Activated CD8-positive, alpha-beta T cell treated with anti-CD3 and anti-CD28 coated beads for 36 hours (primary cell): ENCODE measurements at regions not wholly inside any gene's neighbourhood (a gene's known extent, or its start where the extent isn't known, plus 50 kb on each side); places are given as distances from the start of the nearest gene placed in this dataset.

ENCODE experiments used
- ATAC-seq: fragments of 200-7000 bp; cut with Tn5 transposase; one replicate; pipeline ENCODE4 v1.10.0; 2021; ENCODE audit warnings: mild to moderate bottlenecking, moderate library complexity
- CTCF ChIA-PET: fragments of 350-600 bp; sonication (Branson Sonifier 250); formaldehyde crosslinking; loops from one replicate; lab custom pipeline; 2021; ENCODE audit warnings: antibody characterized with exemption; lab: Charles Lee
- POLR2A ChIA-PET: fragments of 350-600 bp; sonication (Branson Sonifier 250); formaldehyde crosslinking; loops from one replicate; lab custom pipeline; 2021; ENCODE audit warnings: antibody characterized with exemption; lab: Charles Lee
- DNase-seq: peaks from one replicate; pipeline ENCODE4 v3.0.0-alpha.2; 2020
- H3K27ac Mint-ChIP-seq: one replicate; pipeline ENCODE4 v1.8.0; 2021; ENCODE audit warnings: mild to moderate bottlenecking, mixed read lengths
- H3K27me3 Mint-ChIP-seq: one replicate; pipeline ENCODE4 v1.8.0; 2021; ENCODE audit warnings: mixed read lengths
- H3K36me3 Mint-ChIP-seq: one replicate; pipeline ENCODE4 v1.8.0; 2021; ENCODE audit warnings: low read depth, mixed read lengths
- H3K4me1 Mint-ChIP-seq: one replicate; pipeline ENCODE4 v1.8.0; 2021; ENCODE audit warnings: low read depth, mixed read lengths
- H3K4me3 Mint-ChIP-seq: one replicate; pipeline ENCODE4 v1.8.0; 2021; ENCODE audit warnings: mild to moderate bottlenecking, moderate library complexity, mixed read lengths
- H3K9me3 Mint-ChIP-seq: one replicate; pipeline ENCODE4 v1.8.0; 2021; ENCODE audit warnings: mixed read lengths
- intact Hi-C: fragments of 100-400 bp; cut with micrococcal nuclease; formaldehyde crosslinking; loops from one replicate; pipeline ENCODE4 v1.10.0; 2022
- TF ChIP-seq, protein P1 (sequence below): fragments of 200-600 bp; IDR thresholded peaks from one replicate; pipeline ENCODE4 v1.8.0; 2022; ENCODE audit warnings: antibody characterized with exemption, mild to moderate bottlenecking

DNA sequence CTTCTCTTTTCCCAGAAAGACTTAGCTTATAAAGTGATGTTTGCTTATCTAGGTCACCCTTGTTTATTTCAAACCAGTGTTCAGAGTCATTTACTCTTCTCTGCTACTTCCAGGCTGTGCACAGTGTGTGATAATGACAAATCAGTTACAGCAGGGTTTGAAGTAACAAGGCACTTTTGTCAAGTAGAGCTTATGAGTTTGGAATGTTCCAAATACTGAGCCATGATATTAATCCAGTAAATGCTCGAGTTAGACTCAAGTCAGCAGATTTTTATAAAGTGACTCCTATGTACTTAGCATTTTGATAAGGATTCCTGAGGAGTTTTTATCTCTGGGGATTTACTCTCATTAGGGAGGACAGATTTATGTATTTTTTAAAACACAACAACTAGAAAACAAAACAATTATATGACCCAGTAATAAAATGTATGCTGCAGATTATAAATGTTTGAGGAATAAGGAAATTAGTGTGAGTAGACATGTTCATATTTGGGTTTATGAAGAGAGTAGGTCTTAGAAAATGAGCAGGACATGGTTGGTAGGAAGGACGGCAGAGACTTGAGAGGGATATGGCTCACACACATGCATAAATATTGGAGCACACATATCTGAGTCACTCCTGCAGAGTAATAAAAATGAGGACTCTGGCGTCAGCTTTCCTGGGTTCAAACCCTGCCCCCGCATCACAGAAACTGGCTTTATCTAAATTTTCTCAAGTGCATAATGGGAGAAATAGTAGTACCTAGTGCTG is 271.2 kb downstream of the FBXO8 start:
- ATAC-seq (no peak), DNase-seq (no peak)
- TF ChIP-seq, protein P1, sequence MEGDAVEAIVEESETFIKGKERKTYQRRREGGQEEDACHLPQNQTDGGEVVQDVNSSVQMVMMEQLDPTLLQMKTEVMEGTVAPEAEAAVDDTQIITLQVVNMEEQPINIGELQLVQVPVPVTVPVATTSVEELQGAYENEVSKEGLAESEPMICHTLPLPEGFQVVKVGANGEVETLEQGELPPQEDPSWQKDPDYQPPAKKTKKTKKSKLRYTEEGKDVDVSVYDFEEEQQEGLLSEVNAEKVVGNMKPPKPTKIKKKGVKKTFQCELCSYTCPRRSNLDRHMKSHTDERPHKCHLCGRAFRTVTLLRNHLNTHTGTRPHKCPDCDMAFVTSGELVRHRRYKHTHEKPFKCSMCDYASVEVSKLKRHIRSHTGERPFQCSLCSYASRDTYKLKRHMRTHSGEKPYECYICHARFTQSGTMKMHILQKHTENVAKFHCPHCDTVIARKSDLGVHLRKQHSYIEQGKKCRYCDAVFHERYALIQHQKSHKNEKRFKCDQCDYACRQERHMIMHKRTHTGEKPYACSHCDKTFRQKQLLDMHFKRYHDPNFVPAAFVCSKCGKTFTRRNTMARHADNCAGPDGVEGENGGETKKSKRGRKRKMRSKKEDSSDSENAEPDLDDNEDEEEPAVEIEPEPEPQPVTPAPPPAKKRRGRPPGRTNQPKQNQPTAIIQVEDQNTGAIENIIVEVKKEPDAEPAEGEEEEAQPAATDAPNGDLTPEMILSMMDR: no peak
- H3K4me3 Mint-ChIP-seq: no peak overlapping the region
- H3K27ac Mint-ChIP-seq: no peak overlapping the region
- intact Hi-C loops: no loop called here
- POLR2A ChIA-PET: no interaction called here
- no peaks in the 10 kb centered on the region for H3K27me3 Mint-ChIP-seq
- no peaks in the 10 kb centered on the region for H3K4me1 Mint-ChIP-seq
- no peaks in the 10 kb centered on the region for H3K36me3 Mint-ChIP-seq
- H3K9me3 Mint-ChIP-seq: no peaks in the 10 kb centered on the region
- CTCF ChIA-PET: no interaction called here

DNA sequence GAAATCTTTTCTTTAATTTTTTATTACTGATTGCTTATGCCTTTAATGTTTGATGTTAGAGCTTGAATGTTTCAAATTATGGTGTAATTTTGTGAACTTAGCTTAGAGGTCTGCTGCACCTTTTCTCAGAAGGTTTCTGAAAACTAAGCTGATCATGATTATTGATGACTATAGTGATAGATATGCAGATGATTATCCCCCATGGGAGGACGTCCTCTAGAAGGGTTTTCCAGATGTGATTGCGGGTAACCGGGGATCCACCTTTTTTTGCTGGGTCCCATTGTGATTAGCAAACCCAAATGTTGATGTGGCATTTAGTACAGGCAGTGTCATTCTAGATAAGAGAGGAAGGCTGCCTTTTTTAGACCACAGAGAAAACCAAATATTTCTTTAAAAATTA is 272.9 kb downstream of the FBXO8 start:
- no peak for DNase-seq
- Mint-ChIP-seq H3K27ac (no peak overlapping the region), H3K27me3 (no peaks in the 10 kb centered on the region), H3K36me3 (no peaks in the 10 kb centered on the region), H3K4me3 (no peak overlapping the region), H3K9me3 (no peaks in the 10 kb centered on the region), H3K4me1 (no peaks in the 10 kb centered on the region)
- TF ChIP-seq, protein P1: no peak
- ATAC-seq: no peak
- ChIA-PET CTCF (no interaction called here), POLR2A (no interaction called here)
- intact Hi-C loops: no loop called here

DNA sequence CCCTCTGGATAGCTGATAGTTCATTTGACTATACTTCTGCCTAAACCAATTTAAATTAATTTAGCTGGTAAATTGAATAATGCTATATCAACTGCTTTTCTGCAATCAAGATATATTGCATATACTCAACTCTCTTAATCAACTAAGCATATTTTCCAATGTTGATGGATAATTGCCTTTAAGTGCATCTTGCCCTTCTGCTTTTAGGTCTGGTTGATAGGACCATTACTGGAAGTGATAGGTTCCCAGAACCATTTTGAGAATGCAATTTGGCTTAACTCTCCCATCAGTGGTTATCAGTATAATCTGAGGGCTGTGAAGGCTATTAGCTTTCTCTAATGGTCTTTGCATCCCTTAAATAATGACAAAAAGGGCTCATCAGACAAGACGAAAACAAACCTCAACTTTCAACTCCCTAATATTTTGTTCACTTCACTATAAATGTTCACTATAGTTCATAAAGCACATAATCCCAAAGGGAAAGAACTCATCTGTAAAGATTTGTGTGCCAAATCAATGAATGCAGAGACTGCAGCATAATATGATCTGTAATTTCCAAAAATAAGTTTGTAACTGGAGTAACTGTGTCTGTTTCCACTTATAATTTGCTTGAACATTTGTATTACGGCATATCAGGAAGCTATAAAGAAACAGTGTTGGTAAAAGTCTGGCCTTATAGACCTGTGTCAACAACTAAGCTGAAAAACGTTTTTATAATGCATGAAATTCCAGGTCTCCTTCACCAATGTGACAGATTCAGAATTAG is 273.6 kb downstream of the FBXO8 start:
- no peaks in the 10 kb centered on the region for H3K36me3 Mint-ChIP-seq
- ChIA-PET POLR2A (no interaction called here), CTCF (no interaction called here)
- DNase-seq: no peak
- no peaks in the 10 kb centered on the region for H3K9me3 Mint-ChIP-seq
- H3K4me1 Mint-ChIP-seq: no peaks in the 10 kb centered on the region
- no peak for ATAC-seq
- no peaks in the 10 kb centered on the region for H3K27me3 Mint-ChIP-seq
- intact Hi-C loops: no loop called here
- TF ChIP-seq, protein P1: no peak
- H3K4me3 Mint-ChIP-seq: no peak overlapping the region
- no peak overlapping the region for H3K27ac Mint-ChIP-seq

DNA sequence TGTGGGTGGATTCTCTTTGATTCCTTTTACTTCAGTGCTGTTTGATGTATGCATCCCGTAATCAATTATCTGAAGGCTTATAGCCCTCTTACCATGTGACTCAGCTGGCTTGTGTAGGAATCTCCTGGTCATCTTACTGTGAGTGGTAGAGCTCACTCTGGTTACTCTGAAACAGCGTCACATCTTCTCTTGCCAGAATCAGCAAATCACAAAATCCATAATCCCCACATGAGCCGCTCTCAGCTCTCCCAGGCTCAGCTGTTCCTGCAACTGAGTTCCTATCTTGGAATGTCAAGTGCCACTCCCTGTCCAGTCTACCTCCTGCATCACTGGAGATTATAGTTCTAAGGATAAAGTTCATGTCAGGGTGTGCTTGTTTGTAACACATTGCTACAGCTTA is 278.0 kb downstream of the FBXO8 start:
- POLR2A ChIA-PET: no interaction called here
- Mint-ChIP-seq H3K4me3 (no peak overlapping the region), H3K36me3 (no peaks in the 10 kb centered on the region), H3K9me3 (no peaks in the 10 kb centered on the region), H3K27me3 (no peaks in the 10 kb centered on the region), H3K4me1 (no peaks in the 10 kb centered on the region), H3K27ac (no peak overlapping the region)
- DNase-seq (no peak), ATAC-seq (no peak)
- TF ChIP-seq, protein P1: no peak
- CTCF ChIA-PET: no interaction called here
- intact Hi-C loops: no loop called here
